ENCODE measurements at regions not wholly inside any gene's neighbourhood (a gene's known extent, or its start where the extent isn't known, plus 50 kb on each side); places are given as distances from the start of the nearest gene placed in this dataset.

- intact Hi-C loops (cut with DNase I): no loop called here
- WGBS, 2 donors: 86 to 95% methylated on average over 4 of the region's 4 CpGs
Measured at GRCh38 chr3:177307391-177307790, 110.1 kb upstream of the TBL1XR1 start.

GRCh38 chr3:177307826-177308225 lies 110.5 kb upstream of the TBL1XR1 start:
- TF ChIP-seq CTCF (IDR thresholded peaks at IDR 0.05) (no peak), POLR2AphosphoS5 (IDR thresholded peaks at IDR 0.05) (no peak), POLR2A (IDR thresholded peaks at IDR 0.05) (no peak), EP300 (IDR thresholded peaks at IDR 0.05) (no peak)
- Histone ChIP-seq H3K4me3 (no peak overlapping the region), H3K27me3 (no peaks in the 10 kb centered on the region), H3K36me3 (no peaks in the 10 kb centered on the region), H3K9me3 (no peaks in the 10 kb centered on the region), H3K27ac (no peak overlapping the region), H3K4me1 (no peaks in the 10 kb centered on the region)
- DNase-seq: no peak
- intact Hi-C loops (cut with DNase I): no loop called here
- WGBS, 2 donors: 89 to 94% methylated on average over 5 of the region's 5 CpGs

More at GRCh38 chr3:177307391-177307790, 110.1 kb upstream of the TBL1XR1 start:
- H3K9me3 ChIP-seq: no peaks in the 10 kb centered on the region
- TF ChIP-seq POLR2A (IDR thresholded peaks at IDR 0.05) (no peak), EP300 (IDR thresholded peaks at IDR 0.05) (no peak), POLR2AphosphoS5 (IDR thresholded peaks at IDR 0.05) (no peak), CTCF (IDR thresholded peaks at IDR 0.05) (no peak)
- no peak overlapping the region for H3K27ac ChIP-seq
- H3K36me3 ChIP-seq: no peaks in the 10 kb centered on the region
- H3K4me1 ChIP-seq: no peaks in the 10 kb centered on the region
- H3K27me3 ChIP-seq: no peaks in the 10 kb centered on the region
- no peak for DNase-seq
- H3K4me3 ChIP-seq: no peak overlapping the region

GRCh38 chr3:177308286-177308685 lies 111.0 kb upstream of the TBL1XR1 start:
- Histone ChIP-seq H3K36me3 (no peaks in the 10 kb centered on the region), H3K9me3 (no peaks in the 10 kb centered on the region), H3K27me3 (no peaks in the 10 kb centered on the region), H3K4me1 (no peaks in the 10 kb centered on the region), H3K27ac (no peak overlapping the region), H3K4me3 (no peak overlapping the region)
- no peak for TF ChIP-seq POLR2A (IDR thresholded peaks at IDR 0.05)
- TF ChIP-seq EP300 (IDR thresholded peaks at IDR 0.05): no peak
- TF ChIP-seq CTCF (IDR thresholded peaks at IDR 0.05): no peak
- no peak for TF ChIP-seq POLR2AphosphoS5 (IDR thresholded peaks at IDR 0.05)
- 89 to 95% methylated on average over 5 of the region's 5 CpGs for WGBS, 2 donors
- DNase-seq: no peak
- intact Hi-C loops (cut with DNase I): no loop called here

- DNase-seq: no peak
- Histone ChIP-seq H3K27ac (no peak overlapping the region), H3K27me3 (no peaks in the 10 kb centered on the region), H3K9me3 (no peaks in the 10 kb centered on the region), H3K4me1 (no peaks in the 10 kb centered on the region), H3K36me3 (no peaks in the 10 kb centered on the region), H3K4me3 (no peak overlapping the region)
- intact Hi-C loops (cut with DNase I): no loop called here
- 82 to 95% methylated on average over 3 of the region's 3 CpGs for WGBS, 2 donors
- no peak for TF ChIP-seq EP300 (IDR thresholded peaks at IDR 0.05)
- no peak for TF ChIP-seq POLR2A (IDR thresholded peaks at IDR 0.05)
- TF ChIP-seq POLR2AphosphoS5 (IDR thresholded peaks at IDR 0.05): no peak
- no peak for TF ChIP-seq CTCF (IDR thresholded peaks at IDR 0.05)
Measured at GRCh38 chr3:177308911-177309310, 111.6 kb upstream of the TBL1XR1 start.

DNA sequence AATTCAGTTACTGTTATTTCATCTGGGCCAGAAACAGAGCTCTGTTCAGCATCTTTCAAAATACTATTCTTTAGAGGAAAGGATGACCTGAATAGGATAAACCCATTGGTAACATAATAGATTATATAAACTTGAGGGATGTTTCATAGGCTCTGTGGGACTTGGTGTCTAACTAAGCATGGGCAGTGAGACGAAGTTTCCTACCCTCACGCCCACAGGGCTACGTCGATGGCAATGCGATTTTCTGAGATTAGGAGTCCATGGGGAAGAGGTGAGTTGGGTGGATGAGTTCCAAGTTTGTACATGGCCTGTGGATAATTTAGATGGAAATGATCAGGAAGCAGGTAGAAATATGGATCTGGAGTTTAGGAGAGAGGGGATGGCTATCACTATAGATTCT lies 115.2 kb upstream of the TBL1XR1 start:
- DNase-seq: no peak
- no peak overlapping the region for H3K27ac ChIP-seq
- no peaks in the 10 kb centered on the region for H3K4me1 ChIP-seq
- H3K4me3 ChIP-seq: no peak overlapping the region
- H3K27me3 ChIP-seq: no peaks in the 10 kb centered on the region
- H3K9me3 ChIP-seq: no peaks in the 10 kb centered on the region
- 97 to 98% methylated on average over 5 of the region's 5 CpGs for WGBS, 2 donors
- intact Hi-C loops (cut with DNase I): no loop called here
- no peak for TF ChIP-seq EP300 (IDR thresholded peaks at IDR 0.05)
- no peak for TF ChIP-seq CTCF (IDR thresholded peaks at IDR 0.05)
- no peak for TF ChIP-seq POLR2A (IDR thresholded peaks at IDR 0.05)
- no peak for TF ChIP-seq POLR2AphosphoS5 (IDR thresholded peaks at IDR 0.05)
- H3K36me3 ChIP-seq: no peaks in the 10 kb centered on the region
